Esophagus muscularis mucosa (tissue), 4 donors: ENCODE measurements at regions not wholly inside any gene's neighbourhood (a gene's known extent, or its start where the extent isn't known, plus 50 kb on each side); places are given as distances from the start of the nearest gene placed in this dataset.

Experiments used
- DNase-seq: peaks from one replicate; pipeline ENCODE4 v3.0.0-alpha.2; 2017; ENCODE audit errors: extremely low spot score
- H3K27ac ChIP-seq, 4 donors: fragments of 200-600 bp; sonication (generic); replicated peaks in 1 of 4; 1 replicate in 3 of 4; 2 replicates in 1 of 4; pipeline ENCODE4 v1.5.1; 2016 to 2019; ENCODE audit warnings: mild to moderate bottlenecking in 1 of 4
- H3K27me3 ChIP-seq, 4 donors: fragments of 200-600 bp; sonication (generic); one replicate each; pipeline versions ENCODE4 v1.5.1 to v1.6.0; 2016 to 2019
- H3K36me3 ChIP-seq, 4 donors: fragments of 200-600 bp; sonication (generic); one replicate each; pipeline ENCODE4 v1.5.1; 2016 to 2019
- H3K4me1 ChIP-seq, 4 donors: fragments of 200-600 bp; sonication (generic); one replicate each; pipeline ENCODE4 v1.5.1; 2016 to 2019
- H3K4me3 ChIP-seq, 4 donors: fragments of 200-600 bp; sonication (generic); 1 replicate in 2 of 4; 2 replicates in 2 of 4; pipeline ENCODE4 v1.5.1; 2016 to 2019; ENCODE audit warnings: mild to moderate bottlenecking in 4 of 4, moderate library complexity in 1 of 4
- H3K9me3 ChIP-seq, 4 donors: fragments of 200-600 bp; sonication (generic); 1 replicate in 3 of 4; 2 replicates in 1 of 4; pipeline ENCODE4 v1.5.1; 2016 to 2019
- EP300 ChIP-seq: sonication (generic); formaldehyde crosslinking; IDR thresholded peaks from one replicate; pipeline ENCODE4 v1.6.1; 2017; ENCODE audit warnings: antibody characterized with exemption
- POLR2A ChIP-seq: fragments of 450-650 bp; IDR thresholded peaks from one replicate; pipeline ENCODE4 v1.6.1; 2017; ENCODE audit warnings: antibody characterized with exemption, moderate library complexity, mild to moderate bottlenecking, low read depth
- POLR2AphosphoS5 ChIP-seq, 2 donors: sonication (generic); formaldehyde crosslinking; IDR thresholded peaks; one replicate each; pipeline ENCODE4 v1.6.1; 2017; ENCODE audit warnings: antibody characterized with exemption in 2 of 2
- WGBS: methylation state at CpG from one replicate; pipeline ENCODE4 v1.1.5; 2018; 5-methylcytosine and 5-hydroxymethylcytosine counted together
- intact Hi-C: fragments of 100-400 bp; cut with DNase I; formaldehyde crosslinking; loops from one replicate; pipeline ENCODE4 v1.15.1; 2023
- TF ChIP-seq, protein P1 (sequence below), 3 experiments: fragments of 200-600 bp in 2 of 3; fragments of 450-650 bp in 1 of 3; sonication (generic) in 2 of 3; IDR thresholded peaks; one replicate each; pipeline ENCODE4 v1.5.1; 2017 to 2019; ENCODE audit warnings: antibody characterized with exemption in 3 of 3, mild to moderate bottlenecking in 2 of 3, moderate library complexity in 1 of 3

DNA sequence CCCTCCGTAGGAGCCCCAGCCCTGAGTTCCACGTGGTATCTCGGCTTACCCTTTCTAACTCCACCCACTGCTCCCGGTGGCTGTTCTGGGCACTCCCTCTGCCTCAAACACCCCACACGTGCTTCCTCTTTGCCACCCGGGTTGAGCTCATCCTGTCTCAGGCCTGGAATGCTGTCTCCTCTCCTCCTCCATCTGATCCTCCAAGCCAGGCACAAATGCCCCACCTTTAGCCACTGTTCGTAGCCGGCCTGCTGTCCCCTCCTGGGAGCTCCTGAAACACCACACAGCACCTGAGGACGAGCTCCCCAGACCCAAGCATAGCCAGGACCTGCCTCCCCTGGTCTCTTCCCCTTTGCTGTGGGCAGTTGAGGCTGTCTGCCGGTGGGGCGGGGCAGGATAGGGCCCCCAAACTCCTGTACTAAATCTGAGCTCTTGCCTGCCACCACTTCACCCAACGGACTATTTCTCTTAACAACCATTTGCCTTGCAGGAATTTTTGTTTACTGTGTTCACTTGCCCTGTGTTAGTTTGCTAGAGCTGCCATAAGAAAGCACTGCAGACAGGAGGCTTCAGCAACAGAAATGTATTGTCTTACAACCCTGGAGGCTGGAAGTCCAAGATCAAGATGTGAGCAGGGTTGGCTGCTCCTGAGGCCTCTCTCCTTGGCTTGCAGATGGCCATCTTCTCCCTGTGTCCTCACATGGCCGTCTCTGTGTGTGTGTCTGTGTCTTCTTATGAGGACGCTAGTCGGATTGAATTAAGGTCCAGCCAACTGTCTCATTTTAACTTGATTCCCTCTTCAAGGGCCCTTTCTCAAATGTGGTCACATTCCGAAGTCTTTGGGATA is 58.3 kb upstream of the SHH start:
- peak; percentile 66 for DNase-seq
- TF ChIP-seq POLR2A, result no peak
- H3K27ac ChIP-seq, result no peak overlapping the region
- H3K4me3 ChIP-seq, result no peak overlapping the region
- intact Hi-C loops, result no loop called here
- H3K36me3 ChIP-seq, result no peaks in the 10 kb centered on the region
- WGBS, result 64% methylated on average over 16 of the region's 16 CpGs
- H3K9me3 ChIP-seq, result no peaks in the 10 kb centered on the region
- H3K4me1 ChIP-seq, result no peaks in the 10 kb centered on the region
- peaks cover 0 to 22% (median 0%) of the 10 kb centered on the region in 4 donors for H3K27me3 ChIP-seq

DNA sequence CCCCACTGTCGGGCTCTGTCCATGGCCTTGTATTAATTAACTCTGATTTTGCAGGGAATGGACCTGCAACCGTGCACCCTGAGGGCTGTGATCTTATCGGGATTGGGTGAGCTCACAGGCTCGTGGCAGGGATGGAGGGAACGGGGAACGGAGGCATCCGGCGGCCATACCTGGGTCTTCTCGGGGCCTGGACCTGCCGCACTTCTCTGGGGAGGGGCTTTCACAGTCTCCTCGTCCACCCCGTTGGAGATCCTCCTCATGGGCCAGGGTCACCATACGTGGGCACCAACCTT is 57.5 kb upstream of the SHH start:
- WGBS, result 83% methylated on average over 3 of the region's 13 CpGs
- Histone ChIP-seq H3K4me3 (no peak overlapping the region), H3K4me1 (no peaks in the 10 kb centered on the region), H3K36me3 (no peaks in the 10 kb centered on the region), H3K9me3 (no peaks in the 10 kb centered on the region), H3K27ac (no peak overlapping the region), H3K27me3 (peaks cover 0 to 30% (median 0%) of the 10 kb centered on the region in 4 donors)
- intact Hi-C loops, result no loop called here
- TF ChIP-seq POLR2A (no peak), EP300 (no peak), POLR2AphosphoS5 (IDR thresholded peaks at IDR 0.05) (no peak)
- TF ChIP-seq, protein P1, sequence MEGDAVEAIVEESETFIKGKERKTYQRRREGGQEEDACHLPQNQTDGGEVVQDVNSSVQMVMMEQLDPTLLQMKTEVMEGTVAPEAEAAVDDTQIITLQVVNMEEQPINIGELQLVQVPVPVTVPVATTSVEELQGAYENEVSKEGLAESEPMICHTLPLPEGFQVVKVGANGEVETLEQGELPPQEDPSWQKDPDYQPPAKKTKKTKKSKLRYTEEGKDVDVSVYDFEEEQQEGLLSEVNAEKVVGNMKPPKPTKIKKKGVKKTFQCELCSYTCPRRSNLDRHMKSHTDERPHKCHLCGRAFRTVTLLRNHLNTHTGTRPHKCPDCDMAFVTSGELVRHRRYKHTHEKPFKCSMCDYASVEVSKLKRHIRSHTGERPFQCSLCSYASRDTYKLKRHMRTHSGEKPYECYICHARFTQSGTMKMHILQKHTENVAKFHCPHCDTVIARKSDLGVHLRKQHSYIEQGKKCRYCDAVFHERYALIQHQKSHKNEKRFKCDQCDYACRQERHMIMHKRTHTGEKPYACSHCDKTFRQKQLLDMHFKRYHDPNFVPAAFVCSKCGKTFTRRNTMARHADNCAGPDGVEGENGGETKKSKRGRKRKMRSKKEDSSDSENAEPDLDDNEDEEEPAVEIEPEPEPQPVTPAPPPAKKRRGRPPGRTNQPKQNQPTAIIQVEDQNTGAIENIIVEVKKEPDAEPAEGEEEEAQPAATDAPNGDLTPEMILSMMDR (IDR thresholded peaks at IDR 0.05), result no peak
- no peak for DNase-seq

DNA sequence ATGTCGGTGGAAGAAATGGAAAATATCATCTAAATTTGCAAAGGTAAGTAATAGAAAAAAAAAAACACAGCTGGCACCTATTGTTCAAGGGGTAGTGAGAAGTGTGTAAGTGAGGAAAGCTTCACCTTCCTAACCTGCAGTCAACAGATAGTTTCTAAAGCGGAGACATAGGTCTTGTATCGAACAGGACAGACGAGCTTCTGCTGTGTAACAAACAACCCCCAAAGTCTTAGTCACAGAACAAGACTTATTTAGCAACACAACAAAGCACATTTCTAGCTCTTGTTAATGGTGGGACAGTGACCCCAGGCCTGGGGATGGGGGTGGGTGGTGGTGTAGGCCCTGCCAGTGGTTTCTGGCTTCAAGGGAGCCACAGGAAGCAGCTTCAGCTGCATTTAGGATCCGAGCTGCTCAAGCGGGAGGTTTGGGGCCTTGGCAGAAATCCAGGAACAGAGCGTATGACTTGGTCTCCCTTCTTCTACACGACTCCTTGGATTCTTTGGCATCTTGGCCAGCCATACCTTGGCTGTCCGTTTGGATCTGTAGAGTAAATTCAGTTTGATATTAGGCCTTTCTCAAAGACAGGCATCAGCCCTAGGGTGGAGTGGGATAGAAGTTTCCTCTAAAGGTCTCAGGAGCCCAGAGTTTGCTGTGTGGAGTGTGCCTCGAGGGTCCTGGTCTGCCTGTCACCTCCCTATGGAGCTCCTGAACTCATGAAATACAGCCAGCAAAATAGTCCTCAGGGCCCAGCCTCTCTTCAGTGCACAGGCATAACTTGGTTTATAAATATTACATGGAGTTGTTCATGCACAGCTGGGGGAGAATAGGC is 56.9 kb upstream of the SHH start:
- WGBS, result 81% methylated on average over 7 of the region's 10 CpGs
- intact Hi-C loops, result no loop called here
- Histone ChIP-seq H3K9me3 (no peaks in the 10 kb centered on the region), H3K4me3 (no peak overlapping the region), H3K4me1 (no peaks in the 10 kb centered on the region), H3K36me3 (no peaks in the 10 kb centered on the region), H3K27me3 (peaks cover 0 to 36% (median 0%) of the 10 kb centered on the region in 4 donors), H3K27ac (no peak overlapping the region)
- TF ChIP-seq, protein P1 (IDR thresholded peaks at IDR 0.05), result no peak
- no peak for TF ChIP-seq EP300
- DNase-seq, result peak; percentile 91

DNA sequence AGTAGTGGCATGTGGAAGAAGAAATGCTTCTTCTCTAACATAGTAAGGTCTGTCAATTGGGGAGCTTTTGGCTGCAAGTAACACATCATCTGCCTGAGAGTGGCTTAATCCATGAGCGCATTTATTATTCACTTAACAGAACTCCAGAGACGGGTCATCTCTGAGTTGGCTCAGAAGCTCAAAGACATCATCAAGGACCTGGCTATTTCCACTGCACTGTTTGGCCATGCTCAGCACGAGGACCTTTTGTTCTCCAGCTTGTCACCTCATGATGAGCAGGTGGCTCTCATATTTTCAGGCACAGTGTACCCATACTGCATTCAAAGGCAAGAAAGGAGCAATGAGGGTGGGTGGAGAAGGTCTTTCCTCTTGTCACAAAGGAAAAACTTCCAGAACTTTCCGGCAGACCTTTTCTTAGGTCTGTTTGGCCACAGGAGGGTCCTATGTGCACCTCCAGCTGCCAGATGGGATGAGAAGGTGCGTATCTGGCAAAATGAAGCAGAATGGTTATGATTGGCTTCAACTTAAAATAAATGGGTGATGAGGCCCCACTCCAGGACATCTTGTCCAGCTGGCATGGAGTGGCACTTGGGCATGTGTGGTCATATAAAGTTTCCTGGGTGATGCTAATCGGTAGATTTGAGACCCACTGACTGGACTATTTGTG is 55.6 kb upstream of the SHH start:
- Histone ChIP-seq H3K4me3 (no peak overlapping the region), H3K4me1 (no peaks in the 10 kb centered on the region), H3K36me3 (no peaks in the 10 kb centered on the region), H3K27me3 (peaks cover 0 to 39% (median 0%) of the 10 kb centered on the region in 4 donors), H3K27ac (no peak overlapping the region), H3K9me3 (no peaks in the 10 kb centered on the region)
- TF ChIP-seq POLR2A (no peak), EP300 (no peak), POLR2AphosphoS5 (IDR thresholded peaks at IDR 0.05) (no peak)
- TF ChIP-seq, protein P1 (IDR thresholded peaks at IDR 0.05), result no peak
- DNase-seq, result peak; percentile 64
- WGBS, result 88% methylated on average over 6 of the region's 6 CpGs
- intact Hi-C loops, result no loop called here

DNA sequence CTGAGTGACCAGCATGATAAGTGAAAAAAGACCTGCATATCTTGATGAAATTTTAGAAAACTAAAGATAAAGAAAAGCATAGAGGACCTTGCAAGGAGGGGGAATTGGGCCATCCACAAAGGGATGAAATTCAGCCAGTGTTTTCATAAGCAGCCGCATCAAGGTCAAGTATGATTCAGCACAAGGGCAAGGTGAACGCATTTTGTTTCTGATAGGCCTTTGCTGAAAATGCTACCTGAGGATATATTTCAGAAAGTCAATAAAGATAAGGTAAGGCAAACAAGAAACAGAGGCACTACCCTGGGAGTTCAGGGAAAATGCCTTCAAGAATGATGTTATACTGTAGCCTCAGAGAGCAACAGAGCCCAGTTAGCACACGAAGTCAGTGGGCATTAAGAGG is 55.0 kb upstream of the SHH start:
- Histone ChIP-seq H3K27me3 (peaks cover 0 to 44% (median 2%) of the 10 kb centered on the region in 4 donors), H3K36me3 (no peaks in the 10 kb centered on the region), H3K4me3 (no peak overlapping the region), H3K4me1 (no peaks in the 10 kb centered on the region), H3K27ac (no peak overlapping the region), H3K9me3 (no peaks in the 10 kb centered on the region)
- intact Hi-C loops, result no loop called here
- no peak for TF ChIP-seq POLR2A
- TF ChIP-seq EP300, result no peak
- TF ChIP-seq, protein P1 (IDR thresholded peaks at IDR 0.05), result no peak
- no peak for TF ChIP-seq POLR2AphosphoS5 (IDR thresholded peaks at IDR 0.05)
- no peak for DNase-seq
- WGBS, result 74% methylated on average over 3 of the region's 3 CpGs
